ENCODE measurements at regions not wholly inside any gene's neighbourhood (a gene's known extent, or its start where the extent isn't known, plus 50 kb on each side); places are given as distances from the start of the nearest gene placed in this dataset.
"Not testable (repeated sequence)": the region's sequence is repeated elsewhere in the genome, so short reads cannot be mapped to it uniquely, and the experiment has no call there.

GRCh38 chr7:140283472-140283871, 106.7 kb upstream of the KDM7A start:
- no peak for DNase-seq (ENCODE audit: low read depth in 2 of 2)

- no peak for DNase-seq (ENCODE audit: low read depth in 2 of 2)
Measured at GRCh38 chr7:140281960-140282359, 105.2 kb upstream of the KDM7A start.

- no peak for DNase-seq (ENCODE audit: low read depth in 2 of 2)
Measured at GRCh38 chr7:140281255-140281654, 104.5 kb upstream of the KDM7A start.

- no peak for DNase-seq (ENCODE audit: low read depth in 2 of 2)
Measured at GRCh38 chr7:140276001-140276400, 99.2 kb upstream of the KDM7A start.

GRCh38 chr7:140275069-140275965, 98.5 kb upstream of the KDM7A start:
- peak; percentile 3 to 17 for DNase-seq (ENCODE audit: low read depth in 2 of 2)

GRCh38 chr7:140273417-140273816, 96.6 kb upstream of the KDM7A start:
- DNase-seq (ENCODE audit: low read depth in 2 of 2): no peak

GRCh38 chr7:140271643-140271968, 94.8 kb upstream of the KDM7A start:
- DNase-seq (ENCODE audit: low read depth in 2 of 2): not testable (repeated sequence)

GRCh38 chr7:140269004-140269638, 92.3 kb upstream of the KDM7A start:
- DNase-seq (ENCODE audit: low read depth in 2 of 2): no peak

GRCh38 chr7:140267381-140268226, 90.8 kb upstream of the KDM7A start:
- no peak for DNase-seq (ENCODE audit: low read depth in 2 of 2)

GRCh38 chr7:140263277-140263676, 86.5 kb upstream of the KDM7A start:
- no peak for DNase-seq (ENCODE audit: low read depth in 2 of 2)

- no peak for DNase-seq (ENCODE audit: low read depth in 2 of 2)
Measured at GRCh38 chr7:140262242-140262903, 85.6 kb upstream of the KDM7A start.

- DNase-seq (ENCODE audit: low read depth in 2 of 2): no peak
Measured at GRCh38 chr7:140261522-140261921, 84.7 kb upstream of the KDM7A start.

- DNase-seq (ENCODE audit: low read depth in 2 of 2): no peak
Measured at GRCh38 chr7:140261105-140261486, 84.3 kb upstream of the KDM7A start.

GRCh38 chr7:140260352-140261104, 83.7 kb upstream of the KDM7A start:
- DNase-seq (ENCODE audit: low read depth in 2 of 2): no peak

GRCh38 chr7:140257278-140257677, 80.5 kb upstream of the KDM7A start:
- DNase-seq (ENCODE audit: low read depth in 2 of 2): not testable (repeated sequence)

GRCh38 chr7:140254976-140255375, 78.2 kb upstream of the KDM7A start:
- not testable (repeated sequence) for DNase-seq (ENCODE audit: low read depth in 2 of 2)

- no peak for DNase-seq (ENCODE audit: low read depth in 2 of 2)
Measured at GRCh38 chr7:140249036-140249806, 72.4 kb upstream of the KDM7A start.

GRCh38 chr7:140247559-140247958, 70.8 kb upstream of the KDM7A start:
- no peak for DNase-seq (ENCODE audit: low read depth in 2 of 2)

GRCh38 chr7:140245611-140246105, 68.9 kb upstream of the KDM7A start:
- no peak for DNase-seq (ENCODE audit: low read depth in 2 of 2)

Measured in fibroblast of skin of left quadriceps (primary cell).